ENCODE measurements at regions not wholly inside any gene's neighbourhood (a gene's known extent, or its start where the extent isn't known, plus 50 kb on each side); places are given as distances from the start of the nearest gene placed in this dataset.

DNA sequence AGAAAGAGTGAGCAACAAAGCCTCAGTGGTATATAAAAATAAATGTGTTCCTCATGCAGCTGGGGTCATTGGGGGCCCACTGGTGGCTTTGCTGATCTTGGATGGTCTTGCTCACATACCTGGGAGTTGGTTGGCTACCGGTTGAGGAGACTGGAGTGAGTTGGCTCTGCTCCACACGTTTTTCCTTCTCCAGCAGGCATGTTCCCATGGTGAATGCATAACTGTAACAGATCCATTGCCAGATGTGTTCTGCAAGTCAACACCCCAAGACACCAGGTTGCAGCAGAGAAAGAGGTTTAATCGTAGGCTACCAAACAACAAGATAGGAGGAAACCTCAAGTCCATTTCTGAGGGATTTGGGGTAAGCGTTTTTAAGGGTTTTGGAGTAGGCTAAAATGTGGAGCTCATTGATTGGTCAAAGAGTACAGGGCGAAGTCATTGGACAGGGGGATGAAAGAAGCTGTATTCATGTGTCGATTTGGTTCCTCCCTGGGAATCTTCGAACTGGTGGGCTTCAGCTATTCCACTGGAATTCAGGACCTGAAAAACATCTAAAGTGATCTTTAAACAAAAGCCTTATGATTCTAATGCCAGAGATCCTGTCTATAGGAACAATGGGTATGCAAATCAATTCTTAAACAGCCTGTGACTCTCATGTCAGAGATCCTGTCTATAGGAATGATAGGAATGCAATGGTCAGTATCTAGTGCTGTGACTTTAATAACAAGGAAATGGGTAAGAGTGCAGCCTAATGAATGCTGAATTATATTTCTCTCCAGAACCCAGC, 467.5 kb upstream of the C16orf82 start:
- Mint-ChIP-seq H3K4me1 (peaks cover 0 to 34% (median 22%) of the 10 kb centered on the region in 3 donors), H3K36me3 (no peaks in the 10 kb centered on the region), H3K27ac (peak overlapping the region; percentile 11 to 20), H3K27me3 (peaks cover 3 to 5% of the 10 kb centered on the region in 2 donors), H3K4me3 (no peak overlapping the region), H3K9me3 (no peaks in the 10 kb centered on the region)
- ATAC-seq (replicated peaks in 1 of 4) (no peak), DNase-seq (no peak)
- ChIA-PET CTCF (no interaction called here), POLR2A (no interaction called here)
- H3K36me3 ChIP-seq (ENCODE audit: control insufficient read depth in 2 of 2, extremely low read depth in 1 of 2, insufficient read depth in 1 of 2, low read length in 1 of 2) = no peaks in the 10 kb centered on the region
- WGBS (ENCODE audit: insufficient coverage) = 82% methylated on average over 4 of the region's 7 CpGs
- H3K4me1 ChIP-seq (ENCODE audit: control insufficient read depth in 1 of 2, extremely low read depth in 1 of 2, insufficient read depth in 2 of 2, low read length in 2 of 2) = peaks cover 0 to 14% of the 10 kb centered on the region in 2 experiments
- peak overlapping the region; percentile 70 for H3K27ac ChIP-seq (ENCODE audit: low read length)
- H3K9me3 ChIP-seq = no peaks in the 10 kb centered on the region
- no peak overlapping the region for H3K4me3 ChIP-seq (ENCODE audit: control insufficient read depth in 1 of 2, extremely low read depth in 1 of 2, low read length in 1 of 2)
- H3K27me3 ChIP-seq (replicated peaks in 1 of 2; ENCODE audit: control insufficient read depth in 2 of 2, extremely low read depth in 1 of 2, insufficient read depth in 2 of 2, low read length in 1 of 2) = peaks cover 0 to 5% of the 10 kb centered on the region in 2 experiments

DNA sequence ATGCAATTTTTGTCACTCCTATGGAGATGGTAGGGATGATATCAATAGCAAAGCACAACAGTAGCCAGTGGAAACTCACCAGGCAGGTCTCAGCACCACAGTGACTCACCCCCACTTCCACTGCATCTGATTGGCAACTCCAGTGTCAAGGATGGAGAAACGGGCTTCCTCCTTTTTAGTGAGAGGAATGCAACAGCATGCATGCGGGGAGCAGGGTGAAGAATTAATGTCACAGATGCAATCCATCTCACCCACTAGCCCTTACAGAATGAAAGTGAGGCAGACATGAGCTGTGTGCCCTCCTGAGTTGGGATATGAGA, 467.0 kb upstream of the C16orf82 start:
- ChIA-PET CTCF (no interaction called here), POLR2A (no interaction called here)
- Mint-ChIP-seq H3K9me3 (no peaks in the 10 kb centered on the region), H3K4me1 (peaks cover 0 to 31% (median 22%) of the 10 kb centered on the region in 3 donors), H3K4me3 (no peak overlapping the region), H3K27me3 (peaks cover 3 to 5% of the 10 kb centered on the region in 2 donors), H3K27ac (no peak overlapping the region), H3K36me3 (no peaks in the 10 kb centered on the region)
- Histone ChIP-seq H3K9me3 (no peaks in the 10 kb centered on the region), H3K4me1 (ENCODE audit: control insufficient read depth in 1 of 2, extremely low read depth in 1 of 2, insufficient read depth in 2 of 2, low read length in 2 of 2) (peaks cover 0 to 14% of the 10 kb centered on the region in 2 experiments), H3K4me3 (ENCODE audit: control insufficient read depth in 1 of 2, extremely low read depth in 1 of 2, low read length in 1 of 2) (no peak overlapping the region), H3K36me3 (ENCODE audit: control insufficient read depth in 2 of 2, extremely low read depth in 1 of 2, insufficient read depth in 1 of 2, low read length in 1 of 2) (no peaks in the 10 kb centered on the region), H3K27ac (ENCODE audit: low read length) (no peak overlapping the region), H3K27me3 (replicated peaks in 1 of 2; ENCODE audit: control insufficient read depth in 2 of 2, extremely low read depth in 1 of 2, insufficient read depth in 2 of 2, low read length in 1 of 2) (peaks cover 0 to 5% of the 10 kb centered on the region in 2 experiments)
- WGBS (ENCODE audit: insufficient coverage) = no CpG with 5 or more reads among the region's 2 CpGs
- no peak for ATAC-seq (replicated peaks in 1 of 4)
- no peak for DNase-seq

GRCh38 chr16:26601335-26601734, 465.4 kb upstream of the C16orf82 start:
- peaks cover 3 to 9% of the 10 kb centered on the region in 2 donors for H3K27me3 Mint-ChIP-seq
- no peak overlapping the region for H3K4me3 Mint-ChIP-seq
- ChIA-PET POLR2A (no interaction called here), CTCF (interaction anchor here in 1 of 2 donors (0.6 kb wide), 1 partner anchor 10 kb away, joined by 3 read pairs; no protein-coding TSS in a partner anchor)
- ATAC-seq (replicated peaks in 1 of 4) (no peak), DNase-seq (no peak)
- H3K36me3 Mint-ChIP-seq = no peaks in the 10 kb centered on the region
- H3K9me3 ChIP-seq = no peaks in the 10 kb centered on the region
- H3K27me3 ChIP-seq (replicated peaks in 1 of 2; ENCODE audit: control insufficient read depth in 2 of 2, extremely low read depth in 1 of 2, insufficient read depth in 2 of 2, low read length in 1 of 2) = peaks cover 0 to 5% of the 10 kb centered on the region in 2 experiments
- H3K4me1 ChIP-seq (ENCODE audit: control insufficient read depth in 1 of 2, extremely low read depth in 1 of 2, insufficient read depth in 2 of 2, low read length in 2 of 2) = peaks cover 0 to 14% of the 10 kb centered on the region in 2 experiments
- no CpG with 5 or more reads among the region's 1 CpG for WGBS (ENCODE audit: insufficient coverage)
- H3K4me1 Mint-ChIP-seq = peaks cover 0 to 30% (median 25%) of the 10 kb centered on the region in 3 donors
- H3K27ac Mint-ChIP-seq = no peak overlapping the region
- H3K4me3 ChIP-seq (ENCODE audit: control insufficient read depth in 1 of 2, extremely low read depth in 1 of 2, low read length in 1 of 2) = no peak overlapping the region
- no peaks in the 10 kb centered on the region for H3K36me3 ChIP-seq (ENCODE audit: control insufficient read depth in 2 of 2, extremely low read depth in 1 of 2, insufficient read depth in 1 of 2, low read length in 1 of 2)
- H3K9me3 Mint-ChIP-seq = peaks cover 0 to 5% (median 0%) of the 10 kb centered on the region in 3 donors
- no peak overlapping the region for H3K27ac ChIP-seq (ENCODE audit: low read length)

DNA sequence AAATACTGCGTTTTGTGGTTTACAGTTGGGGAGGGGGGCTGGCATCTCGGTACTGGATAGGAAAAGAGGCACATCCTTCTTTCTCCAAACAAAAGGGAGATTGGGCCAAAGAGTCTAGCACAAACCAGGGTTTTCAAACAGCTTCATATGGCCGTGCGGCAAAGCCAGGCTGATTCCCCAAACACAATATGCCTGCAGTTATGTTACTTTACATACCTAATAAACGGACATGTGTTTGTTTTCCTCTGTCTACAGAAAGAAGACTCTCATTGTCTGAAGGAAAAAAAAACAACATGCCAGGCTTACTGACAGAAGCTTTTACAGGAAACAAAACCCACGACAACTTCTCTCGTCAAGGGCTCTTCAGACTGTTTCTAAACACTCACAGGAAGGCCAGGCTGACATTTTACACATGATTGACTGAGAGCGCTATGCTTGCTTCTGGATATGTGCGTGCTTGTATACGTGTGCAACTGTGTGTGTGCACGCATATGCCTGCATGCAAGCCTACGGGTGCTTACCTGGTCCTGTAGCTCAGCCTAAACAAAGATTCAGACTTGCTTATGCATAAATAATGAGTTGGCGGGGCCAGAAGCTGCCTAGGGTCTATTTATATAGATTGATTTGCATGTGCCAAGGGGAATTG, 461.0 kb upstream of the C16orf82 start:
- POLR2A ChIA-PET = no interaction called here
- Histone ChIP-seq H3K4me1 (ENCODE audit: control insufficient read depth in 1 of 2, extremely low read depth in 1 of 2, insufficient read depth in 2 of 2, low read length in 2 of 2) (peaks cover 0 to 3% of the 10 kb centered on the region in 2 experiments), H3K4me3 (ENCODE audit: control insufficient read depth in 1 of 2, extremely low read depth in 1 of 2, low read length in 1 of 2) (no peak overlapping the region), H3K9me3 (no peaks in the 10 kb centered on the region), H3K36me3 (ENCODE audit: control insufficient read depth in 2 of 2, extremely low read depth in 1 of 2, insufficient read depth in 1 of 2, low read length in 1 of 2) (no peaks in the 10 kb centered on the region), H3K27ac (ENCODE audit: low read length) (no peak overlapping the region), H3K27me3 (replicated peaks in 1 of 2; ENCODE audit: control insufficient read depth in 2 of 2, extremely low read depth in 1 of 2, insufficient read depth in 2 of 2, low read length in 1 of 2) (peaks cover 0 to 2% of the 10 kb centered on the region in 2 experiments)
- 62% methylated on average over 8 of the region's 13 CpGs for WGBS (ENCODE audit: insufficient coverage)
- H3K4me3 Mint-ChIP-seq = no peak overlapping the region
- H3K27me3 Mint-ChIP-seq = peaks cover 3 to 9% of the 10 kb centered on the region in 2 donors
- H3K27ac Mint-ChIP-seq = peak overlapping the region in 1 of 2 donors; percentile 5
- no peaks in the 10 kb centered on the region for H3K36me3 Mint-ChIP-seq
- ATAC-seq (replicated peaks in 1 of 4) = no peak
- H3K4me1 Mint-ChIP-seq = peaks cover 0 to 5% (median 5%) of the 10 kb centered on the region in 3 donors
- CTCF ChIA-PET = no interaction called here
- peaks cover 0 to 5% (median 0%) of the 10 kb centered on the region in 3 donors for H3K9me3 Mint-ChIP-seq
- no peak for DNase-seq

GRCh38 chr16:26606381-26607150, 460.2 kb upstream of the C16orf82 start:
- H3K4me1 ChIP-seq (ENCODE audit: control insufficient read depth in 1 of 2, extremely low read depth in 1 of 2, insufficient read depth in 2 of 2, low read length in 2 of 2) = no peaks in the 10 kb centered on the region
- H3K9me3 Mint-ChIP-seq = peaks cover 0 to 5% (median 0%) of the 10 kb centered on the region in 3 donors
- ChIA-PET CTCF (no interaction called here), POLR2A (interaction anchor here in 1 of 2 donors (0.5 kb wide), 1 partner anchor 992 kb away, joined by 3 read pairs; no protein-coding TSS in a partner anchor)
- 87% methylated on average over 3 of the region's 3 CpGs for WGBS (ENCODE audit: insufficient coverage)
- H3K36me3 ChIP-seq (ENCODE audit: control insufficient read depth in 2 of 2, extremely low read depth in 1 of 2, insufficient read depth in 1 of 2, low read length in 1 of 2) = no peaks in the 10 kb centered on the region
- H3K4me3 Mint-ChIP-seq = no peak overlapping the region
- H3K27ac Mint-ChIP-seq = no peak overlapping the region
- H3K4me1 Mint-ChIP-seq = peaks cover 0 to 4% (median 2%) of the 10 kb centered on the region in 3 donors
- H3K9me3 ChIP-seq = no peaks in the 10 kb centered on the region
- H3K27me3 Mint-ChIP-seq = peaks cover 3 to 9% of the 10 kb centered on the region in 2 donors
- H3K36me3 Mint-ChIP-seq = no peaks in the 10 kb centered on the region
- H3K4me3 ChIP-seq (ENCODE audit: control insufficient read depth in 1 of 2, extremely low read depth in 1 of 2, low read length in 1 of 2) = no peak overlapping the region
- no peak for DNase-seq
- ATAC-seq (replicated peaks in 1 of 4) = no peak
- H3K27me3 ChIP-seq (replicated peaks in 1 of 2; ENCODE audit: control insufficient read depth in 2 of 2, extremely low read depth in 1 of 2, insufficient read depth in 2 of 2, low read length in 1 of 2) = peaks cover 0 to 2% of the 10 kb centered on the region in 2 experiments
- H3K27ac ChIP-seq (ENCODE audit: low read length) = no peak overlapping the region

GRCh38 chr16:26614237-26614841, 452.4 kb upstream of the C16orf82 start:
- Histone ChIP-seq H3K27ac (ENCODE audit: low read length) (no peak overlapping the region), H3K4me1 (ENCODE audit: control insufficient read depth in 1 of 2, extremely low read depth in 1 of 2, insufficient read depth in 2 of 2, low read length in 2 of 2) (peaks cover 0 to 5% of the 10 kb centered on the region in 2 experiments), H3K36me3 (ENCODE audit: control insufficient read depth in 2 of 2, extremely low read depth in 1 of 2, insufficient read depth in 1 of 2, low read length in 1 of 2) (no peaks in the 10 kb centered on the region), H3K27me3 (replicated peaks in 1 of 2; ENCODE audit: control insufficient read depth in 2 of 2, extremely low read depth in 1 of 2, insufficient read depth in 2 of 2, low read length in 1 of 2) (peaks cover 0 to 3% of the 10 kb centered on the region in 2 experiments), H3K9me3 (no peaks in the 10 kb centered on the region), H3K4me3 (ENCODE audit: control insufficient read depth in 1 of 2, extremely low read depth in 1 of 2, low read length in 1 of 2) (no peak overlapping the region)
- ATAC-seq (replicated peaks in 1 of 4) (peak in 3 of 4 experiments; percentile 27 to 54 (median 52)), DNase-seq (no peak)
- H3K27ac Mint-ChIP-seq = peak overlapping the region in 1 of 2 donors; percentile 66
- H3K4me3 Mint-ChIP-seq = no peak overlapping the region
- ChIA-PET CTCF (no interaction called here), POLR2A (no interaction called here)
- H3K4me1 Mint-ChIP-seq = peaks cover 0 to 8% (median 4%) of the 10 kb centered on the region in 3 donors
- no peaks in the 10 kb centered on the region for H3K36me3 Mint-ChIP-seq
- peaks cover 0 to 5% (median 0%) of the 10 kb centered on the region in 3 donors for H3K9me3 Mint-ChIP-seq
- H3K27me3 Mint-ChIP-seq = peaks cover 0 to 12% of the 10 kb centered on the region in 2 donors
- WGBS (ENCODE audit: insufficient coverage) = 27% methylated on average over 7 of the region's 7 CpGs
